H1 (cell line): ENCODE measurements at regions not wholly inside any gene's neighbourhood (a gene's known extent, or its start where the extent isn't known, plus 50 kb on each side); places are given as distances from the start of the nearest gene placed in this dataset.

Source experiments
- CHD1 ChIP-seq: IDR thresholded peaks from 2 replicates; pipeline ENCODE4 v1.6.1; 2012; ENCODE audit warnings: low read depth, low read length, improper control_type of control experiment

DNA sequence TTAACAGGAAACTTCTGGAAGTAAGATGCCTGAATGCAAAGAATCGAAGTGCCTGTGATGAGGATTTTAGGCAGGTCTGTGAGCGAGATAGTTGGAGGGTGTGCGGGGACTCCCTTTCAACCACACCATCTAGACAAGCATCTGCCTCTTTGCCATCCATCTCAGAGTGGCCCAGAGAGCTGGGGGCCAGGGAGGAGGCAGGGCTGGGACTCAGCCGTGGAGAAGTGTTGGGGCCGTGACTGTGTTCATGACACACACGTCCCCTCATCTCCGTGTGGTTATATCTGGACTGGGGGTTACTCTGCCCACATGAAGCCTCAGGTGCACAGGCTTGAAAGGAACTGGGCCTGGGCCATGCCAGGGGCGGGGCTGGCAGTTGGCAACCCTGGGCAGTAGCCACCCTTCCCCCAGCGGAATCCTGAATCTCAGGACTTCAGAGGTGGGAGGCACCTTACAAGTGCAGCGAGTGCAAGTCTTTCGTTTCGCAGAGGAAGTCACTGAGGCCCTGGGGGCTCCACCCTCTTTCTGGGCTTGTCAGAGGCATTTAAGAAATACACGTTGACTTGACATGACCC lies 112.5 kb downstream of the SLC4A3 start (continued):
- no peak for TF ChIP-seq CHD1
- TF ChIP-seq, all 59 proteins: peak for 0
